Kidney epithelial cell (primary cell): ENCODE measurements at regions not wholly inside any gene's neighbourhood (a gene's known extent, or its start where the extent isn't known, plus 50 kb on each side); places are given as distances from the start of the nearest gene placed in this dataset.

Experiments
- DNase-seq: peaks from one replicate; pipeline ENCODE4 v3.0.0-alpha.2; 2010; ENCODE audit warnings: low read depth
- H3K27me3 ChIP-seq: 2 replicates; pipeline ENCODE4 v1.6.0; 2011; ENCODE audit warnings: low read length; ENCODE audit not compliant: control insufficient read depth, insufficient read depth
- H3K36me3 ChIP-seq: 2 replicates; pipeline ENCODE4 v1.5.1; 2011; ENCODE audit warnings: low read length; ENCODE audit not compliant: control insufficient read depth, insufficient read depth
- H3K4me3 ChIP-seq: 2 replicates; pipeline ENCODE4 v1.5.1; 2011; ENCODE audit warnings: low read depth, mild to moderate bottlenecking, control low read depth, low read length
- CTCF ChIP-seq: IDR thresholded peaks from 2 replicates; pipeline ENCODE4 v1.5.1; 2011; ENCODE audit warnings: mild to moderate bottlenecking, moderate library complexity, low read length, control low read depth, inconsistent platforms; ENCODE audit not compliant: insufficient read depth, poor library complexity, severe bottlenecking

GRCh38 chr21:35106246-35106835, 57.2 kb upstream of the RUNX1 start:
- no peak for DNase-seq
- Histone ChIP-seq H3K27me3 (no peaks in the 10 kb centered on the region), H3K36me3 (no peaks in the 10 kb centered on the region), H3K4me3 (no peak overlapping the region)
- no peak for TF ChIP-seq CTCF

- no peaks in the 10 kb centered on the region for H3K27me3 ChIP-seq
- DNase-seq = no peak
- no peaks in the 10 kb centered on the region for H3K36me3 ChIP-seq
- no peak for TF ChIP-seq CTCF
- H3K4me3 ChIP-seq = no peak overlapping the region
Measured at GRCh38 chr21:35102488-35103371, 53.6 kb upstream of the RUNX1 start.

GRCh38 chr21:35100349-35100811, 51.3 kb upstream of the RUNX1 start:
- TF ChIP-seq CTCF = no peak
- no peaks in the 10 kb centered on the region for H3K36me3 ChIP-seq
- H3K4me3 ChIP-seq = no peak overlapping the region
- H3K27me3 ChIP-seq = no peaks in the 10 kb centered on the region
- DNase-seq = no peak

DNA sequence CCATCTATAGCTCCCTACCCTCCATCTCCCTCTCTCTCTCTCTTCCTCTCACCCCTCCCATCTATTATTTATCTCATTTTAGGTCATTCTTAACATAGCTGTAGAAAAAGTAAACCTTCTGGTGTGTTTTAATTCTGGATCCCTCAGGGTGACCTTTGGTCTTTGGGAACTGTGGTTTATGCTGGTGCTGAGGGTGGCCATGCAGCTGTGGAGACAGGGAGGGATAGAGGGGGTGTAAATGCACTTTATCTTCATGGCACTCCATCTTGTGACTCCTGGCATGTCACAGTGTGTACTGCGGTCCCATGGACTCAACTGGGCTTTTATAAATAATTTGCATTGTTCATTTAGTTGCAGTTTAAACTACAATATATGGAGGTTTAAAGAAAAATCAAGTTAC, 50.2 kb upstream of the RUNX1 start:
- DNase-seq = no peak
- H3K4me3 ChIP-seq = no peak overlapping the region
- H3K27me3 ChIP-seq = no peaks in the 10 kb centered on the region
- no peaks in the 10 kb centered on the region for H3K36me3 ChIP-seq
- no peak for TF ChIP-seq CTCF
